ENCODE measurements at regions not wholly inside any gene's neighbourhood (a gene's known extent, or its start where the extent isn't known, plus 50 kb on each side); places are given as distances from the start of the nearest gene placed in this dataset.

GRCh38 chr9:90176901-90177300 lies 465.7 kb downstream of the DIRAS2 start:
- TF ChIP-seq EZH2 (IDR thresholded peaks at IDR 0.05): no peak
- no peak for TF ChIP-seq POLR2AphosphoS5 (IDR thresholded peaks at IDR 0.05; ENCODE audit: borderline replicate concordance, low read depth, low read length)
- no peak for TF ChIP-seq FOXP2 (optimal IDR thresholded peaks at IDR 0.05; ENCODE audit: control extremely low read depth, extremely low read length, insufficient read depth)
